Neuronal stem cell (in vitro differentiated cells): ENCODE measurements at regions not wholly inside any gene's neighbourhood (a gene's known extent, or its start where the extent isn't known, plus 50 kb on each side); places are given as distances from the start of the nearest gene placed in this dataset.

ENCODE experiments used
- DNase-seq: peaks from one replicate; pipeline ENCODE4 v3.0.0-alpha.2; 2013; ENCODE audit warnings: low spot score
- H2AFZ ChIP-seq: one replicate; pipeline ENCODE4 v1.6.1; 2013; ENCODE audit warnings: mild to moderate bottlenecking, low read length, inconsistent platforms
- H2AK5ac ChIP-seq: 2 replicates; pipeline ENCODE4 v1.6.1; 2013; ENCODE audit warnings: low read depth, mild to moderate bottlenecking, inconsistent platforms, low read length, moderate library complexity, mixed read lengths
- H2BK120ac ChIP-seq: 2 replicates; pipeline ENCODE4 v1.6.1; 2013; ENCODE audit warnings: low read depth, mild to moderate bottlenecking, inconsistent platforms, low read length, moderate library complexity, mixed read lengths
- H2BK12ac ChIP-seq: one replicate; pipeline ENCODE4 v1.6.1; 2013; ENCODE audit warnings: low read length, inconsistent platforms
- H2BK15ac ChIP-seq: 2 replicates; pipeline ENCODE4 v1.6.1; 2013; ENCODE audit warnings: mild to moderate bottlenecking, low read length, inconsistent platforms, mixed read lengths
- H2BK5ac ChIP-seq: one replicate; pipeline ENCODE4 v1.6.1; 2013; ENCODE audit warnings: inconsistent platforms, mild to moderate bottlenecking, low read length, moderate library complexity
- H3K14ac ChIP-seq: one replicate; pipeline ENCODE4 v1.6.1; 2013; ENCODE audit warnings: low read length, inconsistent platforms
- H3K18ac ChIP-seq: 2 replicates; pipeline ENCODE4 v1.6.1; 2013; ENCODE audit warnings: low read length, inconsistent platforms
- H3K23ac ChIP-seq: 2 replicates; pipeline ENCODE4 v1.6.1; 2013; ENCODE audit warnings: low read depth, mild to moderate bottlenecking, mixed read lengths, low read length, inconsistent platforms; ENCODE audit not compliant: poor library complexity
- H3K27ac ChIP-seq: replicated peaks from 3 replicates; pipeline ENCODE4 v1.5.1; 2013; ENCODE audit warnings: low read length, inconsistent platforms
- H3K27me3 ChIP-seq, 3 experiments: 2 replicates each; pipeline ENCODE4 v1.6.1; 2013; ENCODE audit warnings: low read length in 3 of 3, mild to moderate bottlenecking in 2 of 3, inconsistent platforms in 1 of 3, low read depth in 1 of 3, mixed read lengths in 1 of 3, moderate library complexity in 1 of 3; ENCODE audit not compliant: control insufficient read depth in 3 of 3, insufficient read depth in 3 of 3
- H3K36me3 ChIP-seq, 2 donors: replicated peaks in 1 of 2; 2 replicates each; pipeline ENCODE4 v1.6.1; 2013; ENCODE audit warnings: low read length in 2 of 2; ENCODE audit not compliant: control insufficient read depth in 2 of 2, insufficient read depth in 2 of 2
- H3K4ac ChIP-seq: 2 replicates; pipeline ENCODE4 v1.6.1; 2013; ENCODE audit warnings: inconsistent platforms, mild to moderate bottlenecking, low read length, moderate library complexity
- H3K4me1 ChIP-seq, 2 donors: 1 replicate in 1 of 2; 2 replicates in 1 of 2; pipeline ENCODE4 v1.6.1; 2013; ENCODE audit warnings: low read length in 2 of 2, low read depth in 1 of 2; ENCODE audit not compliant: control insufficient read depth in 2 of 2, insufficient read depth in 1 of 2
- H3K4me2 ChIP-seq: one replicate; pipeline ENCODE4 v1.6.1; 2013; ENCODE audit warnings: mild to moderate bottlenecking, low read length, inconsistent platforms; ENCODE audit not compliant: insufficient read depth, poor library complexity, severe bottlenecking
- H3K4me3 ChIP-seq, 2 donors: 2 replicates each; pipeline ENCODE4 v1.5.1; 2013; ENCODE audit warnings: low read length in 2 of 2, mild to moderate bottlenecking in 2 of 2, inconsistent platforms in 1 of 2, moderate library complexity in 1 of 2
- H3K79me1 ChIP-seq: one replicate; pipeline ENCODE4 v1.6.1; 2013; ENCODE audit warnings: low read depth, mild to moderate bottlenecking, inconsistent platforms, low read length, moderate library complexity
- H3K9ac ChIP-seq: one replicate; pipeline ENCODE4 v1.6.1; 2013; ENCODE audit warnings: mild to moderate bottlenecking, low read depth, low read length, inconsistent platforms; ENCODE audit not compliant: poor library complexity
- H3K9me3 ChIP-seq, 2 donors: replicated peaks in 1 of 2; 2 replicates each; pipeline versions ENCODE3 to v1.6.1; 2013; ENCODE audit warnings: low read length in 2 of 2, mild to moderate bottlenecking in 2 of 2, inconsistent platforms in 1 of 2, low read depth in 1 of 2, mixed read lengths in 1 of 2, moderate library complexity in 1 of 2; ENCODE audit not compliant: control insufficient read depth in 2 of 2, insufficient read depth in 1 of 2
- H4K8ac ChIP-seq: one replicate; pipeline ENCODE4 v1.6.1; 2013; ENCODE audit warnings: low read depth, mild to moderate bottlenecking, inconsistent platforms, low read length, moderate library complexity
- H4K91ac ChIP-seq: one replicate; pipeline ENCODE4 v1.6.1; 2013; ENCODE audit warnings: low read length, low read depth, mild to moderate bottlenecking, inconsistent platforms; ENCODE audit not compliant: poor library complexity
- WGBS, 2 donors: extraction: QIAGEN DNeasy Blood & Tissue Kit; methylation state at CpG; one replicate each; pipeline ENCODE4 v1.1.7; 2013; ENCODE audit warnings: missing lambda C conversion rate in 2 of 2, mixed read lengths in 1 of 2; ENCODE audit not compliant: insufficient read length in 2 of 2, insufficient replicate concordance in 1 of 2; ENCODE audit errors: extremely low coverage in 2 of 2; 5-methylcytosine and 5-hydroxymethylcytosine counted together

DNA sequence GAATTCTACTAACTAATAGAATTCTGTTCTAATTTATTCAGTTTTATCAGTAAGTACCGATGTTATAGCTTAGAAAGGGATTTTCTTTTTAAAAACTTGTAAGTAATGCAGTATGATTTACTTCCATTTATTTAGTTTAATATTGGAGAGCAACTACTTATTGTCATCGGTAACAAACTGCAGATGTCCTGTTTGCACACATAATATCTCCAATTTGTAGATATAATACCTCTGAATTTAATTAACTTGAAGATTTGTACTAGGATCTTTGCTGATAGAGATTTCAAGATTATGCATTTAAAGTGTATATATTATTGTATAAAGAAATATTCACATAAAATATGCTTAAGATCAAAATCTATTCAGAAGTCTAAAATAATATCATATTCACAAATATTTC is 356.7 kb downstream of the PCDH17 start:
- no peak overlapping the region for H3K23ac ChIP-seq
- H2BK12ac ChIP-seq = no peak overlapping the region
- no peak for DNase-seq
- no peak overlapping the region for H2BK120ac ChIP-seq
- H3K36me3 ChIP-seq = no peaks in the 10 kb centered on the region
- H3K9me3 ChIP-seq = peaks cover 0 to 4% of the 10 kb centered on the region in 2 donors
- H4K8ac ChIP-seq = no peak overlapping the region
- H3K4me3 ChIP-seq = no peak overlapping the region
- no peak overlapping the region for H3K4me2 ChIP-seq
- H2BK5ac ChIP-seq = no peak overlapping the region
- H2AFZ ChIP-seq = no peak overlapping the region
- no CpG with 5 or more reads among the region's 2 CpGs for WGBS, 2 donors
- no peaks in the 10 kb centered on the region for H3K27me3 ChIP-seq
- no peak overlapping the region for H3K18ac ChIP-seq
- no peak overlapping the region for H3K27ac ChIP-seq
- H3K79me1 ChIP-seq = no peaks in the 10 kb centered on the region
- no peak overlapping the region for H2BK15ac ChIP-seq
- H2AK5ac ChIP-seq = no peak overlapping the region
- H4K91ac ChIP-seq = no peak overlapping the region
- no peaks in the 10 kb centered on the region for H3K4me1 ChIP-seq
- H3K4ac ChIP-seq = no peak overlapping the region
- no peak overlapping the region for H3K9ac ChIP-seq
- no peak overlapping the region for H3K14ac ChIP-seq

DNA sequence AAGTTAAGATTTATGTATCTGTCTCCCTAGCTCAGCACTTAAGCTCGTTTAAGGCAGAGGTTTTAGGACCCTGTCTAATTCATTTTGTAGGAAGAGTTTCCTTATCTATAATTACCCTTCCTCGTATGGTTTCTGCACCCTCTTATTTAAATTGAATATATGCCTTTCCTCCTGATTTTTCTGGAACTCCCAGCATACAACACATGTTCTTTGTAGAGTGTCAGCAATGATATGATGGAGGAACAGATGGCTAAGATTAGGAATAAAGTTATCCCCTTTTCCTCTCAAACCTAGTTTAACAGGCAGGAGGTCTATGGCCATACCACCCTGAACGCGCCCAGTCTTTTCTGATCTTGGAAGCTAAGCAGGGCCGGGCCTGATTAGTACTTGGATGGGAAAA is 359.5 kb downstream of the PCDH17 start:
- no peak overlapping the region for H3K18ac ChIP-seq
- no peak overlapping the region for H3K4ac ChIP-seq
- no peak overlapping the region for H3K4me3 ChIP-seq
- no peak overlapping the region for H3K23ac ChIP-seq
- H4K8ac ChIP-seq = no peak overlapping the region
- no peaks in the 10 kb centered on the region for H3K9me3 ChIP-seq
- no peak overlapping the region for H2AK5ac ChIP-seq
- no CpG with 5 or more reads among the region's 5 CpGs for WGBS, 2 donors
- H3K4me2 ChIP-seq = no peak overlapping the region
- no peaks in the 10 kb centered on the region for H3K36me3 ChIP-seq
- H3K27me3 ChIP-seq = no peaks in the 10 kb centered on the region
- no peak overlapping the region for H2BK12ac ChIP-seq
- no peak overlapping the region for H4K91ac ChIP-seq
- H2BK5ac ChIP-seq = no peak overlapping the region
- no peak overlapping the region for H3K27ac ChIP-seq
- DNase-seq = no peak
- no peaks in the 10 kb centered on the region for H3K79me1 ChIP-seq
- H2AFZ ChIP-seq = no peak overlapping the region
- no peak overlapping the region for H3K14ac ChIP-seq
- no peak overlapping the region for H2BK15ac ChIP-seq
- H3K4me1 ChIP-seq = no peaks in the 10 kb centered on the region
- H3K9ac ChIP-seq = no peak overlapping the region
- no peak overlapping the region for H2BK120ac ChIP-seq

DNA sequence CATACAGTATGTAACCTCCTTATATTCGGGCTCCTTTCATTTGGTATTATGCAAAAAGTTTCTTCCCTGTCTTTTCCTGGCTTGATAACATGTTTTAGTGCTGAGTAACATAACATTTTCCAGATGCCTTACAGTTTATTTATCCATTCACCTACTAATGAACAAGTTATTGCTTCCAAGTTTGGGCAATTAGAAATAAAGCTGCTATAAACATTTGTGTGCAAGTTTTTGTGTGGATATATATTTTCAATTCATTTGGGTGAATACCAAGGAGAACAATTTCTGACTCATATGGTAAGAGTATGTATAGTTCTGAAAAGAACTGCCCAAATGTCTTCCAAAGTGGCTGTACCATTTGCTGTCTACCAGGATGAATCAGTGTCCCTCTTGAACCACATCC is 360.9 kb downstream of the PCDH17 start:
- no peak overlapping the region for H3K14ac ChIP-seq
- no peak overlapping the region for H3K9ac ChIP-seq
- no peak overlapping the region for H2BK5ac ChIP-seq
- no peaks in the 10 kb centered on the region for H3K4me1 ChIP-seq
- no peaks in the 10 kb centered on the region for H3K79me1 ChIP-seq
- H3K4ac ChIP-seq = no peak overlapping the region
- H3K4me2 ChIP-seq = no peak overlapping the region
- no peaks in the 10 kb centered on the region for H3K36me3 ChIP-seq
- H4K8ac ChIP-seq = no peak overlapping the region
- no peak overlapping the region for H2BK12ac ChIP-seq
- H2BK15ac ChIP-seq = no peak overlapping the region
- no peak overlapping the region for H2AK5ac ChIP-seq
- H3K23ac ChIP-seq = no peak overlapping the region
- H3K27ac ChIP-seq = no peak overlapping the region
- no peak overlapping the region for H3K18ac ChIP-seq
- H4K91ac ChIP-seq = no peak overlapping the region
- no CpG with 5 or more reads among the region's 1 CpG for WGBS, 2 donors
- no peaks in the 10 kb centered on the region for H3K9me3 ChIP-seq
- DNase-seq = no peak
- H3K27me3 ChIP-seq = no peaks in the 10 kb centered on the region
- no peak overlapping the region for H2BK120ac ChIP-seq
- H3K4me3 ChIP-seq = no peak overlapping the region
- no peak overlapping the region for H2AFZ ChIP-seq

DNA sequence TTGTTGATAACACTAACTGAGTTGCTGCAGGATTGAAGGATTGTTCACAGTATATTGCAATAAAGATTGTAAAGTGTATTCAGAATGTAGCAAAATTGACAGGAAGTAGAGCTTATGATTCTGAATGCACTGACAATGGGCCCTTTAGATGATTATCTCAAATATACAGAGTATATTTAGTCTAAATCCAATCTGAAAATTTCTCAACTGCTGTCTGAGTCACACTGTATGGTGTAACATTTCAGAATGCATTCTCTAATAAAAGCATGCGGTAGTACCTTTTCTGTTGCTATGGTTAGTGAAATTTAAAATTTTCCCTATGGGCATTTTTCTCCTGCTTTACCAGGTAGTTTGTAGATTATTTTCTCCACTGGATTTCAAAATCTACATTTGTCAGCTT is 365.2 kb downstream of the PCDH17 start:
- no peak overlapping the region for H3K4me2 ChIP-seq
- no peak overlapping the region for H3K18ac ChIP-seq
- H2BK15ac ChIP-seq = no peak overlapping the region
- no peaks in the 10 kb centered on the region for H3K9me3 ChIP-seq
- no peak overlapping the region for H2BK12ac ChIP-seq
- H3K9ac ChIP-seq = no peak overlapping the region
- peak overlapping the region; percentile 64 for H2AFZ ChIP-seq
- H3K4me1 ChIP-seq = no peaks in the 10 kb centered on the region
- H2BK120ac ChIP-seq = no peak overlapping the region
- WGBS, 2 donors = no CpG with 5 or more reads among the region's 1 CpG
- H3K14ac ChIP-seq = no peak overlapping the region
- no peak for DNase-seq
- H2AK5ac ChIP-seq = no peak overlapping the region
- no peak overlapping the region for H3K4ac ChIP-seq
- H4K91ac ChIP-seq = no peak overlapping the region
- no peak overlapping the region for H3K4me3 ChIP-seq
- no peak overlapping the region for H3K27ac ChIP-seq
- no peaks in the 10 kb centered on the region for H3K27me3 ChIP-seq
- H3K23ac ChIP-seq = no peak overlapping the region
- no peaks in the 10 kb centered on the region for H3K36me3 ChIP-seq
- H3K79me1 ChIP-seq = no peaks in the 10 kb centered on the region
- H2BK5ac ChIP-seq = no peak overlapping the region
- no peak overlapping the region for H4K8ac ChIP-seq
